ENCODE measurements at regions not wholly inside any gene's neighbourhood (a gene's known extent, or its start where the extent isn't known, plus 50 kb on each side); places are given as distances from the start of the nearest gene placed in this dataset.

DNA sequence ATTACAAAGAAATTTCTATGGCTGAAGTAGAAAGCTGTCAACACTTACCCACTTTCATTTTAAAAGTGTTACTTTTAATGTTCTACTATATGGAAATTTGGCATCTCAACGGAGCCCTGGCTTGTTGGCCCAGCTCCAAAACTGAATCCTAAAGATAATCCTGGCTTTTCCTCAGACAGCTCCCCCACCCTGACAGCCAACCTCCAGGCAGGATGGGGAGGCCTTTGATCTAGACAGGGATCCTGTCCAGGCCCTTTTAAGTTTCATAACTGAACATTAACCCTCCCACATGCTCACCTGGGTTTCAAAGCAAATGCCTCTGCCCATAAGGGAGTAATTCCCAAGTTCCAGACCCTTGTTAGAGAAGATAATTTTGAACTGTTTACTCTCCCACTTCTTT lies 99.3 kb upstream of the RALGPS2 start:
- no peak for TF ChIP-seq POLR2A (IDR thresholded peaks at IDR 0.05)
- TF ChIP-seq, protein P1, sequence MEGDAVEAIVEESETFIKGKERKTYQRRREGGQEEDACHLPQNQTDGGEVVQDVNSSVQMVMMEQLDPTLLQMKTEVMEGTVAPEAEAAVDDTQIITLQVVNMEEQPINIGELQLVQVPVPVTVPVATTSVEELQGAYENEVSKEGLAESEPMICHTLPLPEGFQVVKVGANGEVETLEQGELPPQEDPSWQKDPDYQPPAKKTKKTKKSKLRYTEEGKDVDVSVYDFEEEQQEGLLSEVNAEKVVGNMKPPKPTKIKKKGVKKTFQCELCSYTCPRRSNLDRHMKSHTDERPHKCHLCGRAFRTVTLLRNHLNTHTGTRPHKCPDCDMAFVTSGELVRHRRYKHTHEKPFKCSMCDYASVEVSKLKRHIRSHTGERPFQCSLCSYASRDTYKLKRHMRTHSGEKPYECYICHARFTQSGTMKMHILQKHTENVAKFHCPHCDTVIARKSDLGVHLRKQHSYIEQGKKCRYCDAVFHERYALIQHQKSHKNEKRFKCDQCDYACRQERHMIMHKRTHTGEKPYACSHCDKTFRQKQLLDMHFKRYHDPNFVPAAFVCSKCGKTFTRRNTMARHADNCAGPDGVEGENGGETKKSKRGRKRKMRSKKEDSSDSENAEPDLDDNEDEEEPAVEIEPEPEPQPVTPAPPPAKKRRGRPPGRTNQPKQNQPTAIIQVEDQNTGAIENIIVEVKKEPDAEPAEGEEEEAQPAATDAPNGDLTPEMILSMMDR (IDR thresholded peaks at IDR 0.05) = no peak

Data from Peyer's patch (tissue), 4 donors.